ENCODE measurements at regions not wholly inside any gene's neighbourhood (a gene's known extent, or its start where the extent isn't known, plus 50 kb on each side); places are given as distances from the start of the nearest gene placed in this dataset.

- H3K4me3 ChIP-seq (ENCODE audit: low read depth, low read length): no peak overlapping the region
- no peak for TF ChIP-seq CTCF (IDR thresholded peaks at IDR 0.05; ENCODE audit: borderline replicate concordance, insufficient read depth, low read depth, low read length)
Measured at GRCh38 chr4:66927937-66928336, 617.4 kb downstream of the CENPC start.

GRCh38 chr4:66926687-66927086, 618.6 kb downstream of the CENPC start:
- TF ChIP-seq CTCF (IDR thresholded peaks at IDR 0.05; ENCODE audit: borderline replicate concordance, insufficient read depth, low read depth, low read length): no peak
- H3K4me3 ChIP-seq (ENCODE audit: low read depth, low read length): no peak overlapping the region

GRCh38 chr4:66923081-66923865, 622.0 kb downstream of the CENPC start:
- TF ChIP-seq CTCF (IDR thresholded peaks at IDR 0.05; ENCODE audit: borderline replicate concordance, insufficient read depth, low read depth, low read length): no peak
- no peak overlapping the region for H3K4me3 ChIP-seq (ENCODE audit: low read depth, low read length)

GRCh38 chr4:66921433-66921832, 623.9 kb downstream of the CENPC start:
- no peak overlapping the region for H3K4me3 ChIP-seq (ENCODE audit: low read depth, low read length)
- no peak for TF ChIP-seq CTCF (IDR thresholded peaks at IDR 0.05; ENCODE audit: borderline replicate concordance, insufficient read depth, low read depth, low read length)

- TF ChIP-seq CTCF (IDR thresholded peaks at IDR 0.05; ENCODE audit: borderline replicate concordance, insufficient read depth, low read depth, low read length): no peak
Measured at GRCh38 chr4:66920514-66920913, 624.8 kb downstream of the CENPC start.

GRCh38 chr4:66911880-66912279, 633.4 kb downstream of the CENPC start:
- H3K4me3 ChIP-seq (ENCODE audit: low read depth, low read length): no peak overlapping the region
- TF ChIP-seq CTCF (IDR thresholded peaks at IDR 0.05; ENCODE audit: borderline replicate concordance, insufficient read depth, low read depth, low read length): no peak

More at GRCh38 chr4:66920514-66920913, 624.8 kb downstream of the CENPC start:
- no peak overlapping the region for H3K4me3 ChIP-seq (ENCODE audit: low read depth, low read length)

- no peak overlapping the region for H3K4me3 ChIP-seq (ENCODE audit: low read depth, low read length)
- TF ChIP-seq CTCF (IDR thresholded peaks at IDR 0.05; ENCODE audit: borderline replicate concordance, insufficient read depth, low read depth, low read length): no peak
Measured at GRCh38 chr4:66906314-66906713, 639.0 kb downstream of the CENPC start.
